OCI-LY7 (cell line): ENCODE measurements at regions not wholly inside any gene's neighbourhood (a gene's known extent, or its start where the extent isn't known, plus 50 kb on each side); places are given as distances from the start of the nearest gene placed in this dataset.

ENCODE experiments used
- BruUV-seq: library from RNA; stranded (reverse); fragments of 400-500 nt; replicated peaks from 2 replicates; lab custom pipeline; 2021; lab: Mats Ljungman, UMichigan
- CTCF ChIA-PET: fragments of 300-600 bp; sonication (Branson Sonifier 250); formaldehyde crosslinking; loops from one replicate; lab custom pipeline; 2022; ENCODE audit warnings: antibody characterized with exemption; ENCODE audit not compliant: unreplicated experiment; lab: Charles Lee
- POLR2A ChIA-PET: fragments of 300-600 bp; sonication (Branson Sonifier 250); formaldehyde crosslinking; loops from one replicate; lab custom pipeline; 2022; ENCODE audit warnings: antibody characterized with exemption; lab: Charles Lee
- DNase-seq: peaks from one replicate; pipeline ENCODE4 v3.0.0-alpha.2; 2015; ENCODE audit warnings: low spot score
- H2AFZ ChIP-seq: fragments of 200-600 bp; sonication (generic), shearing (Covaris generic); 2 replicates; pipeline ENCODE4 v1.6.1; 2014; ENCODE audit warnings: mild to moderate bottlenecking, antibody characterized with exemption, low read length, moderate library complexity
- H3K27ac ChIP-seq: fragments of 200-600 bp; sonication (generic); 2 replicates; pipeline ENCODE4 v1.5.1; 2014; ENCODE audit warnings: mixed run types, low read depth, mild to moderate bottlenecking, moderate library complexity, low read length, inconsistent platforms; ENCODE audit not compliant: poor library complexity, severe bottlenecking
- H3K36me3 ChIP-seq: fragments of 200-600 bp; sonication (generic); 2 replicates; pipeline ENCODE4 v1.6.1; 2014; ENCODE audit warnings: mild to moderate bottlenecking, antibody characterized with exemption, low read length, moderate library complexity, mixed read lengths; ENCODE audit not compliant: insufficient read depth
- H3K4me1 ChIP-seq: fragments of 200-600 bp; sonication (generic); 2 replicates; pipeline ENCODE4 v1.5.1; 2014; ENCODE audit warnings: mild to moderate bottlenecking, low read length; ENCODE audit not compliant: insufficient read depth, poor library complexity, severe bottlenecking
- H3K4me2 ChIP-seq: fragments of 200-600 bp; sonication (generic); 2 replicates; pipeline ENCODE4 v1.6.1; 2014; ENCODE audit warnings: mild to moderate bottlenecking, low read length
- H3K4me3 ChIP-seq: fragments of 200-600 bp; sonication (generic); 2 replicates; pipeline ENCODE4 v1.5.1; 2014; ENCODE audit warnings: mild to moderate bottlenecking, low read depth, low read length; ENCODE audit not compliant: poor library complexity, severe bottlenecking
- H3K79me2 ChIP-seq: fragments of 200-600 bp; sonication (generic); 2 replicates; pipeline ENCODE4 v1.6.1; 2016; ENCODE audit warnings: low read depth, mild to moderate bottlenecking, low read length, moderate library complexity, mixed read lengths; ENCODE audit not compliant: insufficient read depth
- H3K9me2 ChIP-seq: fragments of 200-600 bp; sonication (generic); 2 replicates; pipeline ENCODE4 v1.6.1; 2016; ENCODE audit warnings: mild to moderate bottlenecking, low read length, mixed read lengths; ENCODE audit not compliant: insufficient read depth
- H3K9me3 ChIP-seq: fragments of 200-600 bp; sonication (generic); 2 replicates; pipeline ENCODE4 v1.6.1; 2014; ENCODE audit warnings: mild to moderate bottlenecking, mixed run types, low read length, mixed read lengths
- H4K20me1 ChIP-seq: fragments of 200-600 bp; sonication (generic); 2 replicates; pipeline ENCODE4 v1.6.1; 2014; ENCODE audit warnings: mild to moderate bottlenecking, antibody characterized with exemption, low read length, moderate library complexity, mixed read lengths; ENCODE audit not compliant: insufficient read depth
- EZH2phosphoT487 ChIP-seq: fragments of 200-600 bp; sonication (generic); IDR thresholded peaks from 2 replicates; pipeline ENCODE4 v1.6.1; 2018; ENCODE audit warnings: low read depth, borderline replicate concordance, mild to moderate bottlenecking, mixed run types, antibody characterized with exemption, low read length, moderate library complexity, mixed read lengths
- intact Hi-C: fragments of 100-400 bp; cut with micrococcal nuclease; formaldehyde crosslinking; loops from one replicate; pipeline ENCODE4 v1.10.0; 2022; ENCODE audit not compliant: unreplicated experiment
- TF ChIP-seq, protein P1 (sequence below): fragments of 200-600 bp; sonication (generic); conservative IDR thresholded peaks from 2 replicates; pipeline ENCODE4 v1.5.1; 2014; ENCODE audit warnings: mild to moderate bottlenecking, antibody characterized with exemption, low read length, moderate library complexity, mixed read lengths

DNA sequence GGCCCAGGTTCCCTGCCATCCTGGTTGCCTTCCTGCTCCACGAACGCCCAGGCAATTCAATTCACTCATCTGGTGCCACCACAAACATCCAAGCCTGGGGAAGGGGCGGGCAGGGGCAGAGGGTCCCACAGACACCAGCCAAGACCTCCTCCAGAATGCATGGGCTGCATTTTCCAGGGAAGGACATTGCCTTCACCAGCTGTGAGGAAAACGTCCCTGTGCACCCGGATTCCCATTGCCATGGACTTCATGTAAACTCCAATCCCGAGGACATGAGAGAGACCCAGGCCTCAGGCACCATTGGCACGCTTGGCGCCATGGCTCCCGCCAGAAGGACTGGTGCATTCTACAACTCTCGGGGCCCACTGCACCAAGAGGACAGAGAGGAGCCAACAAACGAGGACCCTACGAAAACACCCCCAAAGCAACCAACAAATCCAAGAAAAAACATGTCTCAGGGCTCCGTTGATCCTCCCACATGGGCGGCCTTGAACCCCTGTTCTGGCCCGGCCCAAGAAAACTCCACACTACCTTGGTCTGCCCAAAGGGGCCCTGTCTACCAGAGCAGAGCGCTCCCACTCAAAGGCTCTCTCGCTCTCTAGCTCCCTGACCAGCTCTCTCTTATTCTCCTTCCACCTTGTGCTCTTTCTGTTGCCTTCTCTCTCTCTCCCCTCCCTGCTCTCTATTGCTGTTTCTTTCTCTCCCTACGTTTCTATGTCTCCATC, 183.9 kb downstream of the ALG10 start:
- intact Hi-C loops: no loop called here
- Histone ChIP-seq H3K4me2 (no peak overlapping the region), H3K79me2 (no peaks in the 10 kb centered on the region), H3K4me3 (no peak overlapping the region), H3K9me2 (no peaks in the 10 kb centered on the region), H4K20me1 (no peaks in the 10 kb centered on the region), H3K27ac (no peak overlapping the region), H2AFZ (no peak overlapping the region), H3K9me3 (no peaks in the 10 kb centered on the region), H3K36me3 (no peaks in the 10 kb centered on the region), H3K4me1 (no peaks in the 10 kb centered on the region)
- ChIA-PET POLR2A (no interaction called here), CTCF (no interaction called here)
- BruUV-seq: no TSS peak
- TF ChIP-seq EZH2phosphoT487: no peak
- TF ChIP-seq, protein P1, sequence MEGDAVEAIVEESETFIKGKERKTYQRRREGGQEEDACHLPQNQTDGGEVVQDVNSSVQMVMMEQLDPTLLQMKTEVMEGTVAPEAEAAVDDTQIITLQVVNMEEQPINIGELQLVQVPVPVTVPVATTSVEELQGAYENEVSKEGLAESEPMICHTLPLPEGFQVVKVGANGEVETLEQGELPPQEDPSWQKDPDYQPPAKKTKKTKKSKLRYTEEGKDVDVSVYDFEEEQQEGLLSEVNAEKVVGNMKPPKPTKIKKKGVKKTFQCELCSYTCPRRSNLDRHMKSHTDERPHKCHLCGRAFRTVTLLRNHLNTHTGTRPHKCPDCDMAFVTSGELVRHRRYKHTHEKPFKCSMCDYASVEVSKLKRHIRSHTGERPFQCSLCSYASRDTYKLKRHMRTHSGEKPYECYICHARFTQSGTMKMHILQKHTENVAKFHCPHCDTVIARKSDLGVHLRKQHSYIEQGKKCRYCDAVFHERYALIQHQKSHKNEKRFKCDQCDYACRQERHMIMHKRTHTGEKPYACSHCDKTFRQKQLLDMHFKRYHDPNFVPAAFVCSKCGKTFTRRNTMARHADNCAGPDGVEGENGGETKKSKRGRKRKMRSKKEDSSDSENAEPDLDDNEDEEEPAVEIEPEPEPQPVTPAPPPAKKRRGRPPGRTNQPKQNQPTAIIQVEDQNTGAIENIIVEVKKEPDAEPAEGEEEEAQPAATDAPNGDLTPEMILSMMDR: no peak
- no peak for DNase-seq

DNA sequence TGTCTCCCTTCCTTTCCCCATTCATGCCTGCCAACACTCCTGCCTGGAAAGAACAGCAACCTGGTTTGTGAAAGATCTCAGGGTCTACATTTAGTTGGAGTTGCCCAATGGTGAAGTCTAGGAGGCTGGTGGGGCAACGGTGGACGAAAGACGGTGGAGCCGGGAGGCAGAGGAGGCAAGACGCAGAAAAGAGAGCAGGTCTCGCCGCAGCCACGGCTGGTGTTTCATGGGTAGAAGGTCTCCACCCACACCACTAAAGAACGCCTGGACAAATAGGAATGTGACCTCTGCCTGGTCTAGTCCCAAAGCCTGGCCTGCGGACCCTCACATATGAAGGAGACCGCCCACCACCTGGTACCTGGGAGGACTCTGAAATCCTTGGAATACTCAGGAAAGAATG, 185.6 kb downstream of the ALG10 start:
- Histone ChIP-seq H3K4me2 (no peak overlapping the region), H3K9me3 (no peaks in the 10 kb centered on the region), H3K4me1 (no peaks in the 10 kb centered on the region), H3K4me3 (no peak overlapping the region), H4K20me1 (no peaks in the 10 kb centered on the region), H3K27ac (no peak overlapping the region), H3K36me3 (no peaks in the 10 kb centered on the region), H3K79me2 (no peaks in the 10 kb centered on the region), H3K9me2 (no peaks in the 10 kb centered on the region), H2AFZ (no peak overlapping the region)
- DNase-seq: no peak
- CTCF ChIA-PET: no interaction called here
- TF ChIP-seq, protein P1: no peak
- no peak for TF ChIP-seq EZH2phosphoT487
- intact Hi-C loops: no loop called here
- POLR2A ChIA-PET: no interaction called here
- BruUV-seq: no TSS peak
